ENCODE measurements at regions not wholly inside any gene's neighbourhood (a gene's known extent, or its start where the extent isn't known, plus 50 kb on each side); places are given as distances from the start of the nearest gene placed in this dataset.

DNA sequence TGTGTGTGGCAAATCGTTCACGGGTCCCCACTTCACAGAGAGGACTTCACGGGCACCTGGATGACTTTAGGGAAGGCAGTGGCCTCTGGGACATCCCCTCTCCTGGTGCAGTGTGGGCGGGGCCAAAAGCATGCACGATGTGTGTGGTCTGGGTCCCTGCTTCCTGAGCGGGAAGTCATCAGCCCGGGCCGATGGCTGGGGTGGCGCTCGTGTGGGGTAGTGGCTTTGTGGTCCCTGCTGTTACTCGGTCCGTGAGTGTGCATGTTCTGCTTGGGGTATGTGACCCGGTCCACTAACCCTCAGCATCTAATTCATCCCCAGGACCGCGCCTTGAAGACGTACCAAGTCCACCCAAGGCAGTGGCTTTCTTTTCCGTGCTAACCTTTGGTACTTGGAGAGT, 142.5 kb upstream of the RTL1 start (continued):
- TF ChIP-seq, protein P1, sequence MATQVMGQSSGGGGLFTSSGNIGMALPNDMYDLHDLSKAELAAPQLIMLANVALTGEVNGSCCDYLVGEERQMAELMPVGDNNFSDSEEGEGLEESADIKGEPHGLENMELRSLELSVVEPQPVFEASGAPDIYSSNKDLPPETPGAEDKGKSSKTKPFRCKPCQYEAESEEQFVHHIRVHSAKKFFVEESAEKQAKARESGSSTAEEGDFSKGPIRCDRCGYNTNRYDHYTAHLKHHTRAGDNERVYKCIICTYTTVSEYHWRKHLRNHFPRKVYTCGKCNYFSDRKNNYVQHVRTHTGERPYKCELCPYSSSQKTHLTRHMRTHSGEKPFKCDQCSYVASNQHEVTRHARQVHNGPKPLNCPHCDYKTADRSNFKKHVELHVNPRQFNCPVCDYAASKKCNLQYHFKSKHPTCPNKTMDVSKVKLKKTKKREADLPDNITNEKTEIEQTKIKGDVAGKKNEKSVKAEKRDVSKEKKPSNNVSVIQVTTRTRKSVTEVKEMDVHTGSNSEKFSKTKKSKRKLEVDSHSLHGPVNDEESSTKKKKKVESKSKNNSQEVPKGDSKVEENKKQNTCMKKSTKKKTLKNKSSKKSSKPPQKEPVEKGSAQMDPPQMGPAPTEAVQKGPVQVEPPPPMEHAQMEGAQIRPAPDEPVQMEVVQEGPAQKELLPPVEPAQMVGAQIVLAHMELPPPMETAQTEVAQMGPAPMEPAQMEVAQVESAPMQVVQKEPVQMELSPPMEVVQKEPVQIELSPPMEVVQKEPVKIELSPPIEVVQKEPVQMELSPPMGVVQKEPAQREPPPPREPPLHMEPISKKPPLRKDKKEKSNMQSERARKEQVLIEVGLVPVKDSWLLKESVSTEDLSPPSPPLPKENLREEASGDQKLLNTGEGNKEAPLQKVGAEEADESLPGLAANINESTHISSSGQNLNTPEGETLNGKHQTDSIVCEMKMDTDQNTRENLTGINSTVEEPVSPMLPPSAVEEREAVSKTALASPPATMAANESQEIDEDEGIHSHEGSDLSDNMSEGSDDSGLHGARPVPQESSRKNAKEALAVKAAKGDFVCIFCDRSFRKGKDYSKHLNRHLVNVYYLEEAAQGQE (IDR thresholded peaks at IDR 0.05; ENCODE audit: low read depth, low read length), result no peak
- TF ChIP-seq TCF12 (IDR thresholded peaks at IDR 0.05), result no peak
- no peak for TF ChIP-seq EP300 (IDR thresholded peaks at IDR 0.05; ENCODE audit: borderline replicate concordance in 1 of 2, low read depth in 1 of 2, low read length in 1 of 2)
- no peak for TF ChIP-seq POLR2AphosphoS5 (IDR thresholded peaks at IDR 0.05; ENCODE audit: low read depth, low read length)
- TF ChIP-seq GATA2 (CRISPR knock-in tag; IDR thresholded peaks at IDR 0.05), result no peak
- TF ChIP-seq, protein P2, sequence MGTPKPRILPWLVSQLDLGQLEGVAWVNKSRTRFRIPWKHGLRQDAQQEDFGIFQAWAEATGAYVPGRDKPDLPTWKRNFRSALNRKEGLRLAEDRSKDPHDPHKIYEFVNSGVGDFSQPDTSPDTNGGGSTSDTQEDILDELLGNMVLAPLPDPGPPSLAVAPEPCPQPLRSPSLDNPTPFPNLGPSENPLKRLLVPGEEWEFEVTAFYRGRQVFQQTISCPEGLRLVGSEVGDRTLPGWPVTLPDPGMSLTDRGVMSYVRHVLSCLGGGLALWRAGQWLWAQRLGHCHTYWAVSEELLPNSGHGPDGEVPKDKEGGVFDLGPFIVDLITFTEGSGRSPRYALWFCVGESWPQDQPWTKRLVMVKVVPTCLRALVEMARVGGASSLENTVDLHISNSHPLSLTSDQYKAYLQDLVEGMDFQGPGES (IDR thresholded peaks at IDR 0.05; ENCODE audit: low read depth, low read length), result no peak
- TF ChIP-seq FOXM1 (IDR thresholded peaks at IDR 0.05; ENCODE audit: low read depth), result no peak
- no peak for TF ChIP-seq NRF1 (IDR thresholded peaks at IDR 0.05; ENCODE audit: low read depth, low read length)
- TF ChIP-seq, protein P3, sequence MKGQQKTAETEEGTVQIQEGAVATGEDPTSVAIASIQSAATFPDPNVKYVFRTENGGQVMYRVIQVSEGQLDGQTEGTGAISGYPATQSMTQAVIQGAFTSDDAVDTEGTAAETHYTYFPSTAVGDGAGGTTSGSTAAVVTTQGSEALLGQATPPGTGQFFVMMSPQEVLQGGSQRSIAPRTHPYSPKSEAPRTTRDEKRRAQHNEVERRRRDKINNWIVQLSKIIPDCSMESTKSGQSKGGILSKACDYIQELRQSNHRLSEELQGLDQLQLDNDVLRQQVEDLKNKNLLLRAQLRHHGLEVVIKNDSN (IDR thresholded peaks at IDR 0.05; ENCODE audit: borderline replicate concordance, low read depth), result no peak
- TF ChIP-seq SMC3 (IDR thresholded peaks at IDR 0.05; ENCODE audit: low read depth, low read length), result no peak

DNA sequence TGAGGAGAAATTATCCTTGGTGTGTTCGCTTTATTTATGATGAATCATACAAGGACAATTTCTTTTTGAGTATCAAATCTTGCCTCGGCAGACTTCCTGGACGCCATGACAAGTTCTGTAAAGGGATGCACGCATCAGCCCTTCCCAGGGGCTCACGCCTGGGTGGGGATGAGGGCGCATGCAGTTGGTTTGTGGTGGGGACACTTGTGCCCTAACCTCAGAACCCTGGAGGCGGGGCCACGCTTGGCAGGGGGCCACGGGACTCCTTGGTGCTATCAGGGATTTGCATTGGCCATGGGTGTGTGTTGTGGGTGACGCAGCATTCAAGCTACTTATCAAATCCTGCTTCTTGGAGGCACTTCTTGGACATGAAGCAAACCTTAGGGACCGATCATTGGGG, 143.8 kb upstream of the RTL1 start:
- Histone ChIP-seq H4K20me1 (ENCODE audit: insufficient read depth) (no peaks in the 10 kb centered on the region), H3K4me2 (no peak overlapping the region), H3K9ac (no peak overlapping the region), H3K9me3 (no peaks in the 10 kb centered on the region), H3K27me3 (ENCODE audit: insufficient read depth) (no peaks in the 10 kb centered on the region), H3K79me2 (ENCODE audit: insufficient read depth) (no peaks in the 10 kb centered on the region), H3K27ac (ENCODE audit: low read depth in 2 of 2, low read length in 1 of 2) (no peak overlapping the region), H3K36me3 (replicated peaks in 1 of 2; ENCODE audit: control insufficient read depth in 1 of 2, insufficient read depth in 2 of 2, low read length in 1 of 2) (no peaks in the 10 kb centered on the region), H3F3A (replicated peaks; ENCODE audit: insufficient read depth) (no peaks in the 10 kb centered on the region), H3K9me2 (no peaks in the 10 kb centered on the region), H2AFZ (ENCODE audit: low read depth) (no peak overlapping the region), H3K4me3 (ENCODE audit: low read depth in 2 of 2, low read length in 1 of 2) (no peak overlapping the region), H3K4me1 (ENCODE audit: control insufficient read depth in 1 of 2, insufficient read depth in 2 of 2, low read depth in 1 of 2, low read length in 1 of 2) (no peaks in the 10 kb centered on the region; a peak in 1 of 4 replicates)
- CTCF ChIA-PET, result no interaction called here
- 66% methylated on average over 10 of the region's 11 CpGs for WGBS (ENCODE audit: low lambda C conversion rate)
- TF ChIP-seq, protein P4, sequence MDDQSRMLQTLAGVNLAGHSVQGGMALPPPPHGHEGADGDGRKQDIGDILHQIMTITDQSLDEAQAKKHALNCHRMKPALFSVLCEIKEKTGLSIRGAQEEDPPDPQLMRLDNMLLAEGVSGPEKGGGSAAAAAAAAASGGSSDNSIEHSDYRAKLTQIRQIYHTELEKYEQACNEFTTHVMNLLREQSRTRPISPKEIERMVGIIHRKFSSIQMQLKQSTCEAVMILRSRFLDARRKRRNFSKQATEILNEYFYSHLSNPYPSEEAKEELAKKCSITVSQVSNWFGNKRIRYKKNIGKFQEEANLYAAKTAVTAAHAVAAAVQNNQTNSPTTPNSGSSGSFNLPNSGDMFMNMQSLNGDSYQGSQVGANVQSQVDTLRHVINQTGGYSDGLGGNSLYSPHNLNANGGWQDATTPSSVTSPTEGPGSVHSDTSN (IDR thresholded peaks at IDR 0.05), result no peak
- no peak for TF ChIP-seq RAD21 (IDR thresholded peaks at IDR 0.05; ENCODE audit: low read length)
- TF ChIP-seq, protein P2 (IDR thresholded peaks at IDR 0.05; ENCODE audit: low read depth, low read length), result no peak
- TF ChIP-seq FOXJ3 (CRISPR knock-in tag; IDR thresholded peaks at IDR 0.05), result no peak
- no peak for TF ChIP-seq RCOR1 (IDR thresholded peaks at IDR 0.05; ENCODE audit: low read length)
- TF ChIP-seq NRF1 (IDR thresholded peaks at IDR 0.05; ENCODE audit: low read depth, low read length), result no peak
- TF ChIP-seq RXRA (IDR thresholded peaks at IDR 0.05; ENCODE audit: borderline replicate concordance, low read depth), result no peak
- no peak for TF ChIP-seq NFIC (IDR thresholded peaks at IDR 0.05; ENCODE audit: borderline replicate concordance)
- TF ChIP-seq, protein P3 (IDR thresholded peaks at IDR 0.05; ENCODE audit: borderline replicate concordance, low read depth), result no peak
- POLR2A ChIA-PET, result no interaction called here
- DNase-seq, result no peak

Data from SK-N-SH (cell line).